ENCODE measurements at regions not wholly inside any gene's neighbourhood (a gene's known extent, or its start where the extent isn't known, plus 50 kb on each side); places are given as distances from the start of the nearest gene placed in this dataset.
"Not testable (repeated sequence)": the region's sequence is repeated elsewhere in the genome, so short reads cannot be mapped to it uniquely, and the experiment has no call there.

- no peak overlapping the region for H4K8ac ChIP-seq (ENCODE audit: low read depth in 2 of 2, low read length in 2 of 2)
- H3K79me1 ChIP-seq (ENCODE audit: low read depth in 1 of 2, low read length in 2 of 2), result no peaks in the 10 kb centered on the region
- no peak overlapping the region for H4K5ac ChIP-seq (ENCODE audit: low read depth, low read length)
- no peak overlapping the region for H3K4ac ChIP-seq (ENCODE audit: low read depth, low read length)
- no peak for ATAC-seq (ENCODE audit: low read depth)
- no CpG with 5 or more reads among the region's 4 CpGs for WGBS, 2 experiments (ENCODE audit: extremely low coverage in 2 of 2, insufficient read length in 1 of 2)
- H3K23ac ChIP-seq (ENCODE audit: low read depth, low read length), result no peak overlapping the region
- in situ Hi-C loops (cut with MboI; ENCODE audit: low sequenced_read_pairs) (no loop called here), intact Hi-C loops (cut with micrococcal nuclease) (loop anchor here (5.0 to 10.0 kb wide), 2 partner anchors 128 to 220 kb away; no protein-coding TSS in a partner anchor), dilution Hi-C loops (cut with HindIII; ENCODE audit: low sequenced_read_pairs, unreplicated experiment) (no loop called here)
- no peak overlapping the region for H2BK120ac ChIP-seq (ENCODE audit: low read depth, low read length)
- no peak for DNase-seq
- H2AFZ ChIP-seq (replicated peaks; ENCODE audit: low read length, poor library complexity), result no peak overlapping the region
- H3K27me3 ChIP-seq (ENCODE audit: control insufficient read depth, insufficient read depth, low read length), result peaks cover 12% of the 10 kb centered on the region
- H4K20me1 ChIP-seq (ENCODE audit: insufficient read depth, low read length), result no peaks in the 10 kb centered on the region
- H2BK15ac ChIP-seq (ENCODE audit: low read depth, low read length), result no peak overlapping the region
- no peaks in the 10 kb centered on the region for H3K9me3 ChIP-seq (ENCODE audit: control insufficient read depth, insufficient read depth, low read length)
- BruUV-seq (replicated peaks), result no TSS peak
- H3K14ac ChIP-seq (replicated peaks; ENCODE audit: low read depth, low read length), result no peak overlapping the region
- H3K4me1 ChIP-seq (ENCODE audit: control insufficient read depth, insufficient read depth, low read length), result no peaks in the 10 kb centered on the region
- H4K91ac ChIP-seq (ENCODE audit: insufficient read depth, low read depth, low read length), result no peak overlapping the region
- no peak overlapping the region for H3K4me2 ChIP-seq (ENCODE audit: low read depth, low read length)
- no peak overlapping the region for H3K18ac ChIP-seq (ENCODE audit: low read depth, low read length)
- no peak overlapping the region for H2AK9ac ChIP-seq (replicated peaks; ENCODE audit: low read depth, low read length, poor library complexity)
- CTCF ChIA-PET, result interaction anchor here (0.6 kb wide), 1 partner anchor 298 kb away, joined by 4 read pairs; no protein-coding TSS in a partner anchor
- H2BK5ac ChIP-seq (ENCODE audit: low read depth, low read length, poor library complexity, severe bottlenecking), result no peak overlapping the region
- POLR2A ChIA-PET (ENCODE audit: unreplicated experiment), result no interaction called here
- no peak overlapping the region for H3K9ac ChIP-seq (ENCODE audit: low read depth, low read length)
- H2BK20ac ChIP-seq (ENCODE audit: low read depth, low read length), result no peak overlapping the region
- TF ChIP-seq RAD21 (IDR thresholded peaks at IDR 0.05; ENCODE audit: low read length) (no peak), BHLHE40 (IDR thresholded peaks at IDR 0.05; ENCODE audit: low read depth, low read length) (no peak), RFX5 (IDR thresholded peaks at IDR 0.05; ENCODE audit: low read depth, low read length) (no peak), MAFK (IDR thresholded peaks at IDR 0.05; ENCODE audit: low read depth, low read length) (no peak)
- TF ChIP-seq, protein P1, sequence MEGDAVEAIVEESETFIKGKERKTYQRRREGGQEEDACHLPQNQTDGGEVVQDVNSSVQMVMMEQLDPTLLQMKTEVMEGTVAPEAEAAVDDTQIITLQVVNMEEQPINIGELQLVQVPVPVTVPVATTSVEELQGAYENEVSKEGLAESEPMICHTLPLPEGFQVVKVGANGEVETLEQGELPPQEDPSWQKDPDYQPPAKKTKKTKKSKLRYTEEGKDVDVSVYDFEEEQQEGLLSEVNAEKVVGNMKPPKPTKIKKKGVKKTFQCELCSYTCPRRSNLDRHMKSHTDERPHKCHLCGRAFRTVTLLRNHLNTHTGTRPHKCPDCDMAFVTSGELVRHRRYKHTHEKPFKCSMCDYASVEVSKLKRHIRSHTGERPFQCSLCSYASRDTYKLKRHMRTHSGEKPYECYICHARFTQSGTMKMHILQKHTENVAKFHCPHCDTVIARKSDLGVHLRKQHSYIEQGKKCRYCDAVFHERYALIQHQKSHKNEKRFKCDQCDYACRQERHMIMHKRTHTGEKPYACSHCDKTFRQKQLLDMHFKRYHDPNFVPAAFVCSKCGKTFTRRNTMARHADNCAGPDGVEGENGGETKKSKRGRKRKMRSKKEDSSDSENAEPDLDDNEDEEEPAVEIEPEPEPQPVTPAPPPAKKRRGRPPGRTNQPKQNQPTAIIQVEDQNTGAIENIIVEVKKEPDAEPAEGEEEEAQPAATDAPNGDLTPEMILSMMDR (conservative IDR thresholded peaks at IDR 0.05; ENCODE audit: low read depth, low read length), result no peak
- no peak overlapping the region for H3K56ac ChIP-seq (ENCODE audit: extremely low read depth, insufficient read depth, low read length)
- H2AK5ac ChIP-seq (ENCODE audit: low read depth, low read length), result no peak overlapping the region
- no peak overlapping the region for H3K27ac ChIP-seq (ENCODE audit: insufficient read depth, low read length)
- H3K4me3 ChIP-seq (ENCODE audit: insufficient read depth, low read depth, low read length), result no peak overlapping the region
- no peaks in the 10 kb centered on the region for H3K36me3 ChIP-seq (ENCODE audit: control insufficient read depth, insufficient read depth, low read length)
- no peaks in the 10 kb centered on the region for H3K9me1 ChIP-seq (ENCODE audit: insufficient read depth, low read length)
Observed at GRCh38 chr5:36395260-36395659, 93.6 kb upstream of the RANBP3L start.

GRCh38 chr5:36395947-36396346 is 94.2 kb upstream of the RANBP3L start:
- H3K56ac ChIP-seq (ENCODE audit: extremely low read depth, insufficient read depth, low read length); POLR2A ChIA-PET (ENCODE audit: unreplicated experiment); H3K9ac ChIP-seq (ENCODE audit: low read depth, low read length); H3K27me3 ChIP-seq (ENCODE audit: control insufficient read depth, insufficient read depth, low read length); H2AFZ ChIP-seq (replicated peaks; ENCODE audit: low read length, poor library complexity); H2AK5ac ChIP-seq (ENCODE audit: low read depth, low read length); H3K23ac ChIP-seq (ENCODE audit: low read depth, low read length); H3K36me3 ChIP-seq (ENCODE audit: control insufficient read depth, insufficient read depth, low read length); BruUV-seq (replicated peaks); H3K18ac ChIP-seq (ENCODE audit: low read depth, low read length); ATAC-seq (ENCODE audit: low read depth); H4K8ac ChIP-seq (ENCODE audit: low read depth in 2 of 2, low read length in 2 of 2); H3K9me1 ChIP-seq (ENCODE audit: insufficient read depth, low read length); H2BK120ac ChIP-seq (ENCODE audit: low read depth, low read length); H4K20me1 ChIP-seq (ENCODE audit: insufficient read depth, low read length); H2AK9ac ChIP-seq (replicated peaks; ENCODE audit: low read depth, low read length, poor library complexity); H2BK20ac ChIP-seq (ENCODE audit: low read depth, low read length); H3K79me1 ChIP-seq (ENCODE audit: low read depth in 1 of 2, low read length in 2 of 2); dilution Hi-C loops (cut with HindIII; ENCODE audit: low sequenced_read_pairs, unreplicated experiment); H2BK15ac ChIP-seq (ENCODE audit: low read depth, low read length); H4K91ac ChIP-seq (ENCODE audit: insufficient read depth, low read depth, low read length); in situ Hi-C loops (cut with MboI; ENCODE audit: low sequenced_read_pairs); H2BK5ac ChIP-seq (ENCODE audit: low read depth, low read length, poor library complexity, severe bottlenecking); H4K5ac ChIP-seq (ENCODE audit: low read depth, low read length); H3K27ac ChIP-seq (ENCODE audit: insufficient read depth, low read length); H3K4ac ChIP-seq (ENCODE audit: low read depth, low read length); H3K9me3 ChIP-seq (ENCODE audit: control insufficient read depth, insufficient read depth, low read length); H3K14ac ChIP-seq (replicated peaks; ENCODE audit: low read depth, low read length); H3K4me2 ChIP-seq (ENCODE audit: low read depth, low read length); H3K4me1 ChIP-seq (ENCODE audit: control insufficient read depth, insufficient read depth, low read length); H3K4me3 ChIP-seq (ENCODE audit: insufficient read depth, low read depth, low read length); DNase-seq: not testable (repeated sequence)
- intact Hi-C loops (cut with micrococcal nuclease), result loop anchor here (5.0 to 10.0 kb wide), 2 partner anchors 129 to 221 kb away; no protein-coding TSS in a partner anchor
- CTCF ChIA-PET, result interaction anchor here (0.6 kb wide), 1 partner anchor 298 kb away, joined by 4 read pairs; no protein-coding TSS in a partner anchor
- no CpG with 5 or more reads among the region's 12 CpGs for WGBS, 2 experiments (ENCODE audit: extremely low coverage in 2 of 2, insufficient read length in 1 of 2)

All from IMR-90 (cell line).